C4-2B (cell line): ENCODE measurements at regions not wholly inside any gene's neighbourhood (a gene's known extent, or its start where the extent isn't known, plus 50 kb on each side); places are given as distances from the start of the nearest gene placed in this dataset.

Experiments used
- H3K27ac ChIP-seq: fragments of 450-650 bp; 2 replicates; pipeline ENCODE4 v1.5.1; 2017
- ZFX ChIP-seq: fragments of 450-650 bp; IDR thresholded peaks from 2 replicates; pipeline ENCODE4 v1.6.1; 2017
- TF ChIP-seq, protein P1 (sequence below): fragments of 450-650 bp; conservative IDR thresholded peaks from 2 replicates; pipeline ENCODE4 v1.5.1; 2017; ENCODE audit warnings: mild to moderate bottlenecking

GRCh38 chr5:27377626-27378025 is 339.2 kb upstream of the CDH9 start:
- TF ChIP-seq ZFX = no peak
- TF ChIP-seq, protein P1, sequence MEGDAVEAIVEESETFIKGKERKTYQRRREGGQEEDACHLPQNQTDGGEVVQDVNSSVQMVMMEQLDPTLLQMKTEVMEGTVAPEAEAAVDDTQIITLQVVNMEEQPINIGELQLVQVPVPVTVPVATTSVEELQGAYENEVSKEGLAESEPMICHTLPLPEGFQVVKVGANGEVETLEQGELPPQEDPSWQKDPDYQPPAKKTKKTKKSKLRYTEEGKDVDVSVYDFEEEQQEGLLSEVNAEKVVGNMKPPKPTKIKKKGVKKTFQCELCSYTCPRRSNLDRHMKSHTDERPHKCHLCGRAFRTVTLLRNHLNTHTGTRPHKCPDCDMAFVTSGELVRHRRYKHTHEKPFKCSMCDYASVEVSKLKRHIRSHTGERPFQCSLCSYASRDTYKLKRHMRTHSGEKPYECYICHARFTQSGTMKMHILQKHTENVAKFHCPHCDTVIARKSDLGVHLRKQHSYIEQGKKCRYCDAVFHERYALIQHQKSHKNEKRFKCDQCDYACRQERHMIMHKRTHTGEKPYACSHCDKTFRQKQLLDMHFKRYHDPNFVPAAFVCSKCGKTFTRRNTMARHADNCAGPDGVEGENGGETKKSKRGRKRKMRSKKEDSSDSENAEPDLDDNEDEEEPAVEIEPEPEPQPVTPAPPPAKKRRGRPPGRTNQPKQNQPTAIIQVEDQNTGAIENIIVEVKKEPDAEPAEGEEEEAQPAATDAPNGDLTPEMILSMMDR = no peak
- H3K27ac ChIP-seq = no peak overlapping the region

GRCh38 chr5:27353970-27354369 is 315.6 kb upstream of the CDH9 start:
- TF ChIP-seq, protein P1 = no peak
- TF ChIP-seq ZFX = no peak
- no peak overlapping the region for H3K27ac ChIP-seq

DNA sequence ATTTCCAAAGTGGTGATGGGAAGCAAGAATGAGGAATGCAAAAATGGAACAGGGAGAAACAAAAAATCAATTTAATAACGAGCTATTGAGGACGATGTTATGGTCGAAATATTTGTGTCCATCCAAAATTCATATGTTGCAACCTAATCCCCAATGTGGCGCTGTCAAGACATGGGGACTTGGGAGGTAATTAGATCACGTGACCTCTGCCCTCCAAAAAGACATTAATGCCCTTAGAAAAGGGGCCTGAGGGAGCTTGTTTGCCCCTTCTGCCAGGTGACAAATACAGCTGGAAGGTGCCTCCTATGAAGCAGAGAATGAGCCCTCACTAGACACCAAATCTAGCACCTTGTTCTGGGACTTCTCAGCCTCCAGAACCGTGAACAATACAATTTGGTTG is 315.2 kb upstream of the CDH9 start:
- no peak overlapping the region for H3K27ac ChIP-seq
- TF ChIP-seq, protein P1 = no peak
- no peak for TF ChIP-seq ZFX

DNA sequence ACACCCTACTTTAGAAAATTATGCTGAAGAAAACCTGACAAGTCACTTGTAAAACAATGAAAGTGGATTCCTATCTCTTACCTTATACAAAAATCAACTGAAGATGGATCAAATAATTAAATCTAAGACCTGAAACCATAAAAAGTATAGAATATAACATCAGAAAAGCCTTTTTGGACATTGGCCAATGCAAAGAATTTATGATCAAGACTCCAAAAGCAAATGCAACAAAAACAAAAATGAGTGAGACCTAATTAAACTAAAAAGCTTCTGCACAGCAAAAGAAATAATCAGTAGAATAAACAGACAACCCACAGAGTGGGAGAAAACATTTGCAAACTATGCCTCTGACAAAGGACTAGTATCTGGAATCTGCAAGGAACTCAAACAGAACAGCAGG is 303.0 kb upstream of the CDH9 start:
- TF ChIP-seq, protein P1 = no peak
- TF ChIP-seq ZFX = no peak
- no peak overlapping the region for H3K27ac ChIP-seq

GRCh38 chr5:27336817-27337216 is 298.4 kb upstream of the CDH9 start:
- TF ChIP-seq, protein P1 = no peak
- TF ChIP-seq ZFX = no peak
- no peak overlapping the region for H3K27ac ChIP-seq

DNA sequence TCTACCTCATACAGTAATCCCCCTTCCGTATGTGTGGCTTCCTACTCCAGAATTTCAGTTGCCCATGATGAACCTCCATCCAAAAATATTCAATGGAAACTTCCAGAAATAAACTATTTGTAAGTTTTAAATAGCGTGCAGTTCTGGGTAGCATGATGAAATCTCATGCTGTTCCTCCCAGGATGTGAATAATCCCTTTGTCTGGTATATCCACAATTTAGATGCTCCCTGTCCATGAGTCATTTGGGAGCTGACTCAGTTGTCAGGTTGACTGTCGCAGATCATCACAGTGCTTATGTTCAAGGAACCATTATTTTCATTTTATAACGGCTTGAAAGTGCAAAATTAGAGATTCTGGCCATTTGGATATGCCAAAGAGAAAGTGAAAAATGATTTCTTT is 290.1 kb upstream of the CDH9 start:
- TF ChIP-seq ZFX = no peak
- TF ChIP-seq, protein P1 = no peak
- no peak overlapping the region for H3K27ac ChIP-seq

DNA sequence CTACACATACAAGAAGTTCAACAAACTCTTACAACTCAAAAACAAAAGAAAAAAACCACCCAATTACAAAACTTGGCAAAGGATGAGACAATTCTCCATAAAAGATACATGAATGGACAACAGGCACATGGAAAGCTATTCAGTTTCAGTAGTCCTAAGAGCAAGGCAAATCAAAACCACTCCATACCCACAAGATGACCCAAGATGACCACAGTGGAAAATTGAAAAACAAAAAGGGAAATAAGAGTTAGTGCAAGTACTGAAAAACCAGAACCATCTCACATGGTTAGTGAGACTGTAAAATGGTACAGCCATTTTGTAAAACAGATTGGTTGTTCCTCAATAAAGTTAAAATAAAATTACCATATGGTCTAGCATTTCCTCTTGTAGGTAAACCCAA is 287.1 kb upstream of the CDH9 start:
- H3K27ac ChIP-seq = no peak overlapping the region
- no peak for TF ChIP-seq ZFX
- TF ChIP-seq, protein P1 = no peak
